ENCODE measurements at regions not wholly inside any gene's neighbourhood (a gene's known extent, or its start where the extent isn't known, plus 50 kb on each side); places are given as distances from the start of the nearest gene placed in this dataset.

DNA sequence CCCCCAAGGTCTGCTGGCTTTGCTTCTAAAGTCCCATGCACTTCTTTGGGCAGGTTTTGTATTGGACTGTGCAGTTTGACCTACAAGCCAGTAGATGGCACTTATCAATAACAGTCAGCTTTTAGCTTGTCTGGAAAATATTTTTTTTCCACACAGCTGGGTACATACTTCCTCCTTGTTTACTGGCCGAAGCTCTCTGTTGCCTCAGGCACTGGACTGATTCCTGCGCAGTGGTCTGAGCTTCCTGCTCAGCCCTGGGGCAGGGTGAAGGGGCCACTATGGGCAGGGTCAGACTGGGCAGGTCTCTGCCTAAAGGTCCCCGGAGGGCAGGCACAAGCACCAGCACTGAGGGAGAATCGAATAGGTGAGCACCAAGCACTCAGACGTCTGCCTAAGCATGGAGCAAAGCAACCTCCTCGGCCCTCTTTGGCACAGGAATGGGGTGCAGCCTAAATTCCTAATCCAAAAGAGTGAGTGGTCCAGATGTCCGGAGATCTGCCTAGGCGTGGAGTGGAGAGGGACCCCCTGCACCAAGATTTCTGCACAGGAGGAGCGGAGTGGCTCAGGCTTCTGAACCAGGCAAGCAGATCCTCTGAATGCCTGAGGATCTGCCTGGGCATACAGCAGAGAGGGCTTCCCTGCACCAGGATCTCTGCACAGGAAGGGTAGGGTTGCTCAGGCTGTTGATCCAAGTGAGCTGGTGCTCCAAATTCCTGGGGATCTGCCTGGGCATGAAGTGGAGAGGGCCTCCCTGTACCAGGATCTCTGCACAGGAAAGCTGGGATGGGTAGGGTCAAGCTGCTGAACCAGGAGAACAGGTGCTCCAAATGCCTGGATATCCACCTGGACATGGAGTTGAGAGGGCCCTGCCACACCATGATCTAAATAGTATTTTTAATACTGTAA lies 105.9 kb upstream of the C11orf58 start:
- Histone ChIP-seq H3K36me3 (ENCODE audit: control insufficient read depth, insufficient read depth, low read length) (no peaks in the 10 kb centered on the region), H3K4me2 (ENCODE audit: extremely low read depth, insufficient read depth, low read length) (no peak overlapping the region), H3K4me3 (replicated peaks in 1 of 4; ENCODE audit: control extremely low read depth in 1 of 4, insufficient read depth in 1 of 4, low read depth in 3 of 4, low read length in 4 of 4) (no peak overlapping the region), H3K27me3 (ENCODE audit: control insufficient read depth, insufficient read depth, low read length) (no peaks in the 10 kb centered on the region), H3K9me3 (ENCODE audit: control insufficient read depth, insufficient read depth, low read depth, low read length) (no peaks in the 10 kb centered on the region), H3K79me2 (ENCODE audit: control insufficient read depth, insufficient read depth, low read length) (no peaks in the 10 kb centered on the region), H4K20me1 (ENCODE audit: control insufficient read depth, extremely low read depth, insufficient read depth, low read length) (no peaks in the 10 kb centered on the region), H2AFZ (ENCODE audit: low read length) (no peak overlapping the region), H3K9ac (ENCODE audit: insufficient read depth, low read length) (no peak overlapping the region), H3K27ac (ENCODE audit: insufficient read depth, low read length) (no peak overlapping the region), H3K4me1 (ENCODE audit: control insufficient read depth, extremely low read depth, insufficient read depth, low read length) (no peaks in the 10 kb centered on the region)
- TF ChIP-seq, protein P1, sequence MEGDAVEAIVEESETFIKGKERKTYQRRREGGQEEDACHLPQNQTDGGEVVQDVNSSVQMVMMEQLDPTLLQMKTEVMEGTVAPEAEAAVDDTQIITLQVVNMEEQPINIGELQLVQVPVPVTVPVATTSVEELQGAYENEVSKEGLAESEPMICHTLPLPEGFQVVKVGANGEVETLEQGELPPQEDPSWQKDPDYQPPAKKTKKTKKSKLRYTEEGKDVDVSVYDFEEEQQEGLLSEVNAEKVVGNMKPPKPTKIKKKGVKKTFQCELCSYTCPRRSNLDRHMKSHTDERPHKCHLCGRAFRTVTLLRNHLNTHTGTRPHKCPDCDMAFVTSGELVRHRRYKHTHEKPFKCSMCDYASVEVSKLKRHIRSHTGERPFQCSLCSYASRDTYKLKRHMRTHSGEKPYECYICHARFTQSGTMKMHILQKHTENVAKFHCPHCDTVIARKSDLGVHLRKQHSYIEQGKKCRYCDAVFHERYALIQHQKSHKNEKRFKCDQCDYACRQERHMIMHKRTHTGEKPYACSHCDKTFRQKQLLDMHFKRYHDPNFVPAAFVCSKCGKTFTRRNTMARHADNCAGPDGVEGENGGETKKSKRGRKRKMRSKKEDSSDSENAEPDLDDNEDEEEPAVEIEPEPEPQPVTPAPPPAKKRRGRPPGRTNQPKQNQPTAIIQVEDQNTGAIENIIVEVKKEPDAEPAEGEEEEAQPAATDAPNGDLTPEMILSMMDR (conservative IDR thresholded peaks at IDR 0.05 in 1 of 2, IDR thresholded peaks at IDR 0.05 in 1 of 2; ENCODE audit: low read depth in 1 of 2, low read length in 2 of 2): peak; percentile 33 to 41
- no peak for TF ChIP-seq EZH2 (IDR thresholded peaks at IDR 0.05; ENCODE audit: low read length, missing control alignments)
- peak; percentile 9 to 21 for DNase-seq (ENCODE audit: low read depth in 2 of 2)

DNA sequence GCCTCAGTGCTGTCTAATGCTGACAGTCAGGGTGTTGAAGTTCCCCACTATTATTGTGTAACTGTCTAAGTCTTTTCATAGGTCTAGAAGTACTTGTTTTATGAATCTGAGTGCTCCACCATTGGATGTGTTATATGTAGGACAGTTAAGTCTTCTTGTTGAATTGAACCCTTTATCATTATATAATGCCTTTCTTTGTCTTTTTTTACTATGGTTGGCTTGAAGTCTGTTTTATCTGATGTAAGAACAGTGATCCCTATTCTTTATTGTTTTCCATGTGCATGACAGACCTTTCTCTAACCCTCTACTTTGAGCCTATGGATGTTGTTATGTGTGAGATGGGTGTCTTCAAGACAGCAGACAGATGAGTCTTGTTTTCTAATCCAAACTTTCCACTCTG lies 107.8 kb upstream of the C11orf58 start:
- no peak for TF ChIP-seq EZH2 (IDR thresholded peaks at IDR 0.05; ENCODE audit: low read length, missing control alignments)
- TF ChIP-seq, protein P1 (conservative IDR thresholded peaks at IDR 0.05 in 1 of 2, IDR thresholded peaks at IDR 0.05 in 1 of 2; ENCODE audit: low read depth in 1 of 2, low read length in 2 of 2): no peak
- H3K4me1 ChIP-seq (ENCODE audit: control insufficient read depth, extremely low read depth, insufficient read depth, low read length): no peaks in the 10 kb centered on the region
- H3K9ac ChIP-seq (ENCODE audit: insufficient read depth, low read length): no peak overlapping the region
- H3K79me2 ChIP-seq (ENCODE audit: control insufficient read depth, insufficient read depth, low read length): no peaks in the 10 kb centered on the region
- no peak overlapping the region for H2AFZ ChIP-seq (ENCODE audit: low read length)
- no peaks in the 10 kb centered on the region for H3K36me3 ChIP-seq (ENCODE audit: control insufficient read depth, insufficient read depth, low read length)
- no peak overlapping the region for H3K4me2 ChIP-seq (ENCODE audit: extremely low read depth, insufficient read depth, low read length)
- H4K20me1 ChIP-seq (ENCODE audit: control insufficient read depth, extremely low read depth, insufficient read depth, low read length): no peaks in the 10 kb centered on the region
- no peak overlapping the region for H3K27ac ChIP-seq (ENCODE audit: insufficient read depth, low read length)
- no peaks in the 10 kb centered on the region for H3K9me3 ChIP-seq (ENCODE audit: control insufficient read depth, insufficient read depth, low read depth, low read length)
- no peak for DNase-seq (ENCODE audit: low read depth in 2 of 2)
- no peak overlapping the region for H3K4me3 ChIP-seq (replicated peaks in 1 of 4; ENCODE audit: control extremely low read depth in 1 of 4, insufficient read depth in 1 of 4, low read depth in 3 of 4, low read length in 4 of 4)
- H3K27me3 ChIP-seq (ENCODE audit: control insufficient read depth, insufficient read depth, low read length): no peaks in the 10 kb centered on the region

DNA sequence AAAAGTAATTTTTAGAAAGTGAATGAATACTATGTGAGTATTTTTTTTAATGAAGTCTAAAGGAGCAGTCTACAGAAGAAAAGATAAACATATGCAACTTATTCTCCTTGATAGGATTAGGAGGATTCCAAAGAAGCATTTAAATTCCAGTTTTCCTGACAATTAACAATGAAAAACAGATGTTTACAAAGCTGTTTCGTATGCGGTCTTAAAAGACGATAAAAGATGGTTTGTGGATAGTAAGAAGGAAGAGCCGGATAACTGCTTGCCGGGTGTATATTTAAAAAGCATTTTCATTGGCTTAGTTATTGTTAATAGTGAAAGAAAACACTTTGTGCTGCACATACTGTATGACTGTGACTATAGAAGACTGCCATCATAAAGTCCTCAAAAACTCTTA lies 120.0 kb upstream of the C11orf58 start:
- no peak overlapping the region for H3K9ac ChIP-seq (ENCODE audit: insufficient read depth, low read length)

More for the DNA sequence above, 120.0 kb upstream of the C11orf58 start:
- H3K9me3 ChIP-seq (ENCODE audit: control insufficient read depth, insufficient read depth, low read depth, low read length): no peaks in the 10 kb centered on the region
- H3K4me2 ChIP-seq (ENCODE audit: extremely low read depth, insufficient read depth, low read length): no peak overlapping the region
- H3K27me3 ChIP-seq (ENCODE audit: control insufficient read depth, insufficient read depth, low read length): no peaks in the 10 kb centered on the region
- H4K20me1 ChIP-seq (ENCODE audit: control insufficient read depth, extremely low read depth, insufficient read depth, low read length): no peaks in the 10 kb centered on the region
- no peak overlapping the region for H3K4me3 ChIP-seq (replicated peaks in 1 of 4; ENCODE audit: control extremely low read depth in 1 of 4, insufficient read depth in 1 of 4, low read depth in 3 of 4, low read length in 4 of 4)
- no peak for DNase-seq (ENCODE audit: low read depth in 2 of 2)
- H2AFZ ChIP-seq (ENCODE audit: low read length): no peak overlapping the region
- no peak for TF ChIP-seq EZH2 (IDR thresholded peaks at IDR 0.05; ENCODE audit: low read length, missing control alignments)
- TF ChIP-seq, protein P1 (conservative IDR thresholded peaks at IDR 0.05 in 1 of 2, IDR thresholded peaks at IDR 0.05 in 1 of 2; ENCODE audit: low read depth in 1 of 2, low read length in 2 of 2): no peak
- no peak overlapping the region for H3K27ac ChIP-seq (ENCODE audit: insufficient read depth, low read length)
- H3K36me3 ChIP-seq (ENCODE audit: control insufficient read depth, insufficient read depth, low read length): no peaks in the 10 kb centered on the region
- H3K79me2 ChIP-seq (ENCODE audit: control insufficient read depth, insufficient read depth, low read length): no peaks in the 10 kb centered on the region
- H3K4me1 ChIP-seq (ENCODE audit: control insufficient read depth, extremely low read depth, insufficient read depth, low read length): no peaks in the 10 kb centered on the region

Measured in fibroblast of lung (primary cell).